Karpas-422 (cell line): ENCODE measurements at regions not wholly inside any gene's neighbourhood (a gene's known extent, or its start where the extent isn't known, plus 50 kb on each side); places are given as distances from the start of the nearest gene placed in this dataset.
"Not testable (repeated sequence)": the region's sequence is repeated elsewhere in the genome, so short reads cannot be mapped to it uniquely, and the experiment has no call there.

Source experiments
- DNase-seq: peaks from one replicate; pipeline ENCODE4 v3.0.0-alpha.2; 2015
- H2AFZ ChIP-seq: fragments of 200-600 bp; sonication (generic); 2 replicates; pipeline ENCODE4 v1.6.1; 2014; ENCODE audit warnings: antibody characterized with exemption, low read length, mixed read lengths
- H3K27ac ChIP-seq: fragments of 200-600 bp; sonication (generic); 2 replicates; pipeline ENCODE4 v1.5.1; 2014; ENCODE audit warnings: mild to moderate bottlenecking, low read length, moderate library complexity
- H3K27me3 ChIP-seq: fragments of 200-600 bp; sonication (generic); 2 replicates; pipeline ENCODE4 v1.6.1; 2014; ENCODE audit warnings: low read length, mixed read lengths
- H3K36me3 ChIP-seq: fragments of 200-600 bp; sonication (generic); 2 replicates; pipeline ENCODE4 v1.6.1; 2014; ENCODE audit warnings: low read length, mixed read lengths; ENCODE audit not compliant: insufficient read depth
- H3K4me1 ChIP-seq: fragments of 200-600 bp; sonication (generic); 2 replicates; pipeline ENCODE4 v1.6.1; 2014; ENCODE audit warnings: mild to moderate bottlenecking, low read length, mixed read lengths
- H3K4me2 ChIP-seq: fragments of 200-600 bp; sonication (generic); 2 replicates; pipeline ENCODE4 v1.6.1; 2014; ENCODE audit warnings: low read length, low read depth, mild to moderate bottlenecking; ENCODE audit not compliant: poor library complexity, severe bottlenecking
- H3K4me3 ChIP-seq: fragments of 200-600 bp; sonication (generic); 2 replicates; pipeline ENCODE4 v1.5.1; 2014; ENCODE audit warnings: mild to moderate bottlenecking, antibody characterized with exemption, low read length, mixed read lengths
- H3K79me2 ChIP-seq: fragments of 200-600 bp; sonication (generic); 2 replicates; pipeline ENCODE4 v1.6.1; 2014; ENCODE audit warnings: mild to moderate bottlenecking, low read length, mixed read lengths
- H3K9ac ChIP-seq: fragments of 200-600 bp; sonication (generic); 2 replicates; pipeline ENCODE4 v1.6.0; 2014; ENCODE audit warnings: low read length
- H3K9me2 ChIP-seq: fragments of 200-600 bp; sonication (generic), shearing (Covaris generic); replicated peaks from 2 replicates; pipeline ENCODE4 v1.6.0; 2014; ENCODE audit warnings: mild to moderate bottlenecking, low read length, moderate library complexity; ENCODE audit not compliant: insufficient read depth
- H3K9me3 ChIP-seq: fragments of 300-700, 200-600 bp; sonication (generic); 2 replicates; pipeline ENCODE4 v1.6.1; 2014; ENCODE audit warnings: low read length, mixed read lengths
- H4K20me1 ChIP-seq: fragments of 200-600 bp; sonication (generic); 2 replicates; pipeline ENCODE4 v1.6.1; 2014; ENCODE audit warnings: mild to moderate bottlenecking, antibody characterized with exemption, low read length, low read depth; ENCODE audit not compliant: insufficient read depth

DNA sequence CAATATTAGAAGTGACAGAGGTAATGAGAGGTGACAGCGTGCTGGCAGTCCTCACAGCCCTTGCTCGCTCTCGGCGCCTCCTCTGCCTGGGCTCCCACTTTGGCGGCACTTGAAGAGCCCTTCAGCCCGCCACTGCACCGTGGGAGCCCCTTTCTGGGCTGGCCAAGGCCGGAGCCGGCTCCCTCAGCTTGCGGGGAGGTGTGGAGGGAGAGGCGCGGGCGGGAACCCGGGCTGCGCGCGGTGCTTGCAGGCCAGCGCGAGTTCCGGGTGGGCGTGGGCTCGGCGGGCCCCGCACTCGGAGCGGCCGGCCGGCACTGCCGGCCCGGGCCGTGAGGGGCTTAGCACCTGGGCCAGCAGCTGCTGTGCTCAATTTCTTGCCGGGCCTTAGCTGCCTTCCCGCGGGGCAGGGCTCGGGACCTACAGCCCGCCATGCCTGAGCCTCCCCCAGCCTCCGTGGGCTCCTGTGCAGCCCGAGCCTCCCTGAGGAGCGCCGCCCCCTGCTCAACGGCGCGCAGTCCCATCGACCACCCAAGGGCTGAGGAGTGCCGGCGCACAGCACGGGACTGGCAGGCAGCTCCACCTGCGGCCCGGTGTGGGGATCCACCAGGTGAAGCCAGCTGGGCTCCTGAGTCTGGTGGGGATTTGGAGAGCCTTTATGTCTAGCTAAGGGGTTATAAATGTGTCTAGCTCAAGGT is 426.5 kb upstream of the RGS18 start:
- H3K4me3 ChIP-seq, H3K36me3 ChIP-seq, H3K79me2 ChIP-seq, H2AFZ ChIP-seq, H3K27me3 ChIP-seq, H3K9me3 ChIP-seq, H4K20me1 ChIP-seq, H3K4me1 ChIP-seq, H3K4me2 ChIP-seq, H3K9ac ChIP-seq, H3K9me2 ChIP-seq, H3K27ac ChIP-seq, DNase-seq: not testable (repeated sequence)

DNA sequence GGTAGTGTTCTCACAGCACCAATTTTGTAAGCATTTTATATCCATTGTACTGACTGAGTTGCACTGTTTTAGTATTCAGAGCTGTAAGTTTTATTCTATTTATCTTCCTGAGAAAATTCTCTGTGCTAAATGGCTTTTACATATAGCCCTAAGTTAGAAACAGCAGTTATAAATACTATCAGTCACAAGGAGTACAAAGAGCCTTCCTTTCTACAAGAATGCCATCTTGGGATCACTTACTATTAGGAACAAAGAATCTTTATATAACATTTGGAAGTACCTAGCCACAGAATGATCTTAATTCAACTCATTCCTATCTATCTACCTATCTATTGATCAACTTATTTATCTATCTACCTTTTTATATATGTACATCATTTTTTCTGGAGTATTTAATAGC is 423.9 kb upstream of the RGS18 start:
- H3K79me2 ChIP-seq: no peaks in the 10 kb centered on the region
- H3K4me3 ChIP-seq: no peak overlapping the region
- H3K36me3 ChIP-seq: no peaks in the 10 kb centered on the region
- no peak overlapping the region for H3K4me2 ChIP-seq
- no peaks in the 10 kb centered on the region for H3K9me2 ChIP-seq
- no peaks in the 10 kb centered on the region for H3K4me1 ChIP-seq
- H2AFZ ChIP-seq: no peak overlapping the region
- H4K20me1 ChIP-seq: no peaks in the 10 kb centered on the region
- H3K9ac ChIP-seq: no peak overlapping the region
- no peaks in the 10 kb centered on the region for H3K27me3 ChIP-seq
- no peak for DNase-seq
- no peak overlapping the region for H3K27ac ChIP-seq
- no peaks in the 10 kb centered on the region for H3K9me3 ChIP-seq

DNA sequence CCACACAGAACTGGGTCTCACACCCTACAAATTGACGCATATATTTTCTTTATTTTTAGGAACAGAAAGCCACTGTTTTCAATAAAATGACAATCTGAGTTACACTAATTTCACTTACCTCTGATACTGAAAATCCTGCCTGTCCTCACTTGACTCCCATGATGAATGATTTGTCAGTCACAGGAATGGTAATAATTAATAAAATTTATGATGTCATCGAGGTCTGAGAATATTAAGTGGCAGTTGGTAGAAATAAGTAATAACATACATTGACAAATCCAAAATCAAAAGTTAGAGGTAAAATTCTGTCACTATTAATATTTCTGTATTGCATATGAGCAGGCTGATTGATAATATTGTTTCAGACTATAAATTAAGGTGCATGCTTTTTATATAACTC is 418.7 kb upstream of the RGS18 start:
- Histone ChIP-seq H3K36me3 (no peaks in the 10 kb centered on the region), H3K9me3 (no peaks in the 10 kb centered on the region), H3K4me3 (no peak overlapping the region)

DNA sequence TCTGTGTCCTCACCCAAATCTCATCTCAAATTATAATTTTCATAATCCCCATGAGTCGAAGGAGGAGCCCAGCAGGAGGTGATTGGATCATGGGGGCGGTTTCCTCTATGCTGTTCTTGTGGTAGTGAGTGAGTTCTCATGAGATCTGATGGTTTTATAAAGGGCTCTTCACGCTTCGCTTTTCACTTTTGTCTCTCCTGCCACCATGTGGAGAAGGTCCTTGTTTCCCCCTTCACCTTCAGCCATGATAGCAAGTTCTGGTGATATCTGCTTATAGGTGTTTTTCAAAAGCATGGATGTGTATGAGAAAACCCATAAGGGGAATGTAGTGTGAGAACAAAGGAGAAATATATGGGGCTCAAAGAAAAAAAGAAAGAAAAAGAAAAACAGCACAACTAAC is 405.9 kb upstream of the RGS18 start:
- H3K9me2 ChIP-seq: no peaks in the 10 kb centered on the region

More for the DNA sequence above, 418.7 kb upstream of the RGS18 start:
- Histone ChIP-seq H3K9me2 (no peaks in the 10 kb centered on the region), H2AFZ (no peak overlapping the region), H3K27me3 (no peaks in the 10 kb centered on the region), H4K20me1 (no peaks in the 10 kb centered on the region), H3K79me2 (no peaks in the 10 kb centered on the region), H3K4me1 (no peaks in the 10 kb centered on the region), H3K9ac (no peak overlapping the region), H3K4me2 (no peak overlapping the region), H3K27ac (no peak overlapping the region)
- DNase-seq: no peak

DNA sequence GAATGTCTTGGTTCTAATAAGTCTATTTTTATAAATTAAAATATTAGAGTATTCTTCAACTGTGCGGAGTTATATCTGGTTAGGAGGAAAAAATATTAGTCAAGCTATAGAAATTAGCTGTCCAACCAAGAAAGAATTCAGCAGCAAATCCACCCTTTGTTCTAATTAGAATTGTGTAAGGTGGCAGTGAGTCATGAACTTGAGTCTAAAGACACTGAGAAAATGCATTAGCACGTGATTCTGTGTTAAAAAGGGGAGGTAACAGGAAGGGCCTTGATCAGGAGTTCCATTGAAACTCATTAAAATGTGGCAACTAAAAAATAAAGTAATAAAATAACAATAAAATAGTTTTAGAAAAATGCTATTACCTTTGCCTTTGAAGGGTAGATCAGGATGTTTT is 398.2 kb upstream of the RGS18 start:
- Histone ChIP-seq H3K9ac (no peak overlapping the region), H3K4me2 (no peak overlapping the region)

More for the DNA sequence above, 405.9 kb upstream of the RGS18 start:
- no peak for DNase-seq
- no peak overlapping the region for H3K4me3 ChIP-seq
- H3K27ac ChIP-seq: no peak overlapping the region
- no peaks in the 10 kb centered on the region for H3K36me3 ChIP-seq
- no peaks in the 10 kb centered on the region for H4K20me1 ChIP-seq
- H3K4me1 ChIP-seq: no peaks in the 10 kb centered on the region
- H3K4me2 ChIP-seq: no peak overlapping the region
- no peaks in the 10 kb centered on the region for H3K79me2 ChIP-seq
- H2AFZ ChIP-seq: no peak overlapping the region
- no peaks in the 10 kb centered on the region for H3K27me3 ChIP-seq
- H3K9ac ChIP-seq: no peak overlapping the region
- no peaks in the 10 kb centered on the region; the same call in 1 of the 2 replicates for H3K9me3 ChIP-seq

DNA sequence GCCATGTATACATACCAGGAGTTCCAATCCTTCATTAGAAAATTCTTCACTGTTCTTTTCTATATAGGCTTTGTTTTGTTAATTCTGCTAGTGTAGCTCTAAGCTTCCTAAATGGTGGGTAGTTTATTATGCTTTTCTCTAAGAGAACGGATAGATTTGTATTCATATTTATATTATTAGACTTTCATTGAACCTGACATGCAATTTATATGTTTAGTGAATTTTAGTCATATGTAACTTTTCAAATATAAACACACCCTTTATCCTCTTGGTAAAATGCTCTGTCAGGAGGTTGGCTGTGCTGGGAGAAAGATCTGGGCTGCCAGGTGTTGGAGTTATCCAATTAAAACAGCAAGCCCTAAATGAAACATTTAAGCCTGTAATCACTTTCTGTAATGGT is 369.7 kb upstream of the RGS18 start:
- no peaks in the 10 kb centered on the region for H3K4me1 ChIP-seq
- no peaks in the 10 kb centered on the region for H3K79me2 ChIP-seq
- no peak overlapping the region for H3K4me2 ChIP-seq
- H2AFZ ChIP-seq: no peak overlapping the region
- H4K20me1 ChIP-seq: no peaks in the 10 kb centered on the region
- H3K36me3 ChIP-seq: no peaks in the 10 kb centered on the region
- H3K27ac ChIP-seq: no peak overlapping the region
- H3K9me3 ChIP-seq: peaks cover 6% of the 10 kb centered on the region
- no peaks in the 10 kb centered on the region for H3K27me3 ChIP-seq
- no peak for DNase-seq
- H3K9me2 ChIP-seq: no peaks in the 10 kb centered on the region
- H3K4me3 ChIP-seq: no peak overlapping the region
- H3K9ac ChIP-seq: no peak overlapping the region

More for the DNA sequence above, 398.2 kb upstream of the RGS18 start:
- H3K27ac ChIP-seq: no peak overlapping the region
- no peaks in the 10 kb centered on the region for H3K79me2 ChIP-seq
- no peaks in the 10 kb centered on the region for H3K9me2 ChIP-seq
- no peaks in the 10 kb centered on the region for H4K20me1 ChIP-seq
- H3K36me3 ChIP-seq: no peaks in the 10 kb centered on the region
- H2AFZ ChIP-seq: no peak overlapping the region
- no peaks in the 10 kb centered on the region for H3K27me3 ChIP-seq
- no peak overlapping the region for H3K4me3 ChIP-seq
- 0 out of 2 replicates have a peak, but pooled peaks cover 5% of the 10 kb centered on the region for H3K9me3 ChIP-seq
- H3K4me1 ChIP-seq: no peaks in the 10 kb centered on the region
- DNase-seq: no peak

DNA sequence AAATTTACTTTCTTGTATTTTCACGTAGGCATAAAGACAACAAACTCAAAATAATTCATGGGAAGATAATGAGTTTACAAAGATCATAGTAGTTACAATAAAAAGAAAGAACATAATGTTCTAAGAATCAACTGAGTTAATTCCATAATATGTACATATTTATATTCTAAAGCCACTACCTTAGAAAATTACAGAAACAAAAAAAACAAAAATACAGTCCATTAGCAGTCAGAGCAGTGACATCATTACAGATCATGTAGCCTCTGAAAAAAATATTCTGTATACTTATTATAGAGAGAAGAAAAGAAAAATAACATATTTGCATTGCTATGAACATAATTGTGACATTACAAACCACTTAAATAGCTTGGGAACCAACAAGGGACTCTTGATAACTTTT is 360.1 kb upstream of the RGS18 start:
- H3K4me1 ChIP-seq: no peaks in the 10 kb centered on the region
- no peak for DNase-seq
- H3K9me3 ChIP-seq: peaks cover 1% of the 10 kb centered on the region
- no peaks in the 10 kb centered on the region; the same call in 1 of the 2 replicates for H3K9me2 ChIP-seq
- no peak overlapping the region for H2AFZ ChIP-seq
- H3K4me3 ChIP-seq: no peak overlapping the region
- H3K27ac ChIP-seq: no peak overlapping the region
- no peaks in the 10 kb centered on the region for H3K36me3 ChIP-seq
- no peaks in the 10 kb centered on the region for H3K27me3 ChIP-seq
- no peaks in the 10 kb centered on the region for H3K79me2 ChIP-seq
- no peak overlapping the region for H3K4me2 ChIP-seq
- H3K9ac ChIP-seq: no peak overlapping the region
- H4K20me1 ChIP-seq: no peaks in the 10 kb centered on the region

DNA sequence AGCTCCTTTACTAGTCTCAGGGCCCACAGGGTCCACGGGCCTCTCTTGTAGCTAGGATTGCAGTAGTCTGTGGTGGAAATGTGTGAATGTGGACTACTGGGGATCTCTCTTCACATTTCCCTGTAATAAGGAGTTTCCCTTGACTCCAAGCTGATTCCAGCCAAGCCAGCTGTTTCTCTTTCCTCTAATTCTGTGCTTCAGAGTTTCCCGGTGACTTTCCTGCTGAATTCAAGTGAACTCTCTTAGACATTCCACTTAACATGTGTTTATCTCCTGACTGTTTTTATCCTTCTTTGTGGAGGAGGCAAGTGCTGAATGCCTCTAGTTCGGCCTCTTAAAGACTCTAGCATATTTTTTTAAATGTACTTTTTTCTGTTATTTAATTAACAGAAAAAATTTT is 354.0 kb upstream of the RGS18 start:
- Histone ChIP-seq H3K9ac (no peak overlapping the region), H3K4me2 (no peak overlapping the region), H3K27me3 (no peaks in the 10 kb centered on the region), H3K9me3 (peaks cover 5% of the 10 kb centered on the region; the same call in 1 of the 2 replicates), H4K20me1 (no peaks in the 10 kb centered on the region), H3K27ac (no peak overlapping the region), H3K4me3 (no peak overlapping the region), H3K36me3 (no peaks in the 10 kb centered on the region), H3K4me1 (no peaks in the 10 kb centered on the region), H2AFZ (no peak overlapping the region), H3K9me2 (no peaks in the 10 kb centered on the region; the same call in 1 of the 2 replicates), H3K79me2 (no peaks in the 10 kb centered on the region)
- no peak for DNase-seq
